GM21423 (cell line): ENCODE measurements at regions not wholly inside any gene's neighbourhood (a gene's known extent, or its start where the extent isn't known, plus 50 kb on each side); places are given as distances from the start of the nearest gene placed in this dataset.
"Not testable (repeated sequence)": the region's sequence is repeated elsewhere in the genome, so short reads cannot be mapped to it uniquely, and the experiment has no call there.

Experiments used
- ATAC-seq: cut with Tn5 transposase; IDR thresholded peaks from one replicate; pipeline ENCODE4 v1.9.1; 2021; ENCODE audit warnings: mild to moderate bottlenecking, moderate library complexity; ENCODE audit not compliant: unreplicated experiment

- no peak for ATAC-seq
These were observed 93.1 kb downstream of the OLIG3 start for GRCh38 chr6:137401088-137401487.

DNA sequence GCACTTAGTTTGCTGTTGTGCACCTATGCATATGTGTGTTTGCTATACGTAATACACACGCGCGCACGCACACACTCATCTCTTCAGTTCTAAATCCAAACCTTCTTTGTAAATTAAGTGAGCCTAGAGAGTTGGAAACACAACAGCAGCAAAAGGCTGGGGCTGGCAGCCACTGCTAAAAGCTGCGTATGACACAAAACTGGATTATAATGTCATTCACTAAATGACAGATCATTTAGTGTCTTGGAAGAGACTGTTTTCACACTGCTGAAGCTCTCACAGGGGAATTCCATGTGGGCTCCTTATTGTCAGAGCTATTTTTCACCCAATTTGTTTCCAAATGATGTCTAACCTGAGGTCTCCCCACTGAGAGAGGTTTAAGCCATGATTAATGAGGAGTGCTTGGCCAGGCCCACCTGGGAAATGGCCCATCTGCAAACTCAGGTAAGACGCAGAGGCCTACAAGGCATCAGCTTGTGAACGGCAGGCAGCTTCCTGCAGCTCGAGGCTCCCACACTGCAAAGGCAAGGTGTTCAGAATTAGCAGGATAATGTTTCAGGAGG, 94.2 kb downstream of the OLIG3 start:
- ATAC-seq = no peak

- ATAC-seq = no peak
These were observed 98.9 kb downstream of the OLIG3 start for GRCh38 chr6:137395316-137395715.

DNA sequence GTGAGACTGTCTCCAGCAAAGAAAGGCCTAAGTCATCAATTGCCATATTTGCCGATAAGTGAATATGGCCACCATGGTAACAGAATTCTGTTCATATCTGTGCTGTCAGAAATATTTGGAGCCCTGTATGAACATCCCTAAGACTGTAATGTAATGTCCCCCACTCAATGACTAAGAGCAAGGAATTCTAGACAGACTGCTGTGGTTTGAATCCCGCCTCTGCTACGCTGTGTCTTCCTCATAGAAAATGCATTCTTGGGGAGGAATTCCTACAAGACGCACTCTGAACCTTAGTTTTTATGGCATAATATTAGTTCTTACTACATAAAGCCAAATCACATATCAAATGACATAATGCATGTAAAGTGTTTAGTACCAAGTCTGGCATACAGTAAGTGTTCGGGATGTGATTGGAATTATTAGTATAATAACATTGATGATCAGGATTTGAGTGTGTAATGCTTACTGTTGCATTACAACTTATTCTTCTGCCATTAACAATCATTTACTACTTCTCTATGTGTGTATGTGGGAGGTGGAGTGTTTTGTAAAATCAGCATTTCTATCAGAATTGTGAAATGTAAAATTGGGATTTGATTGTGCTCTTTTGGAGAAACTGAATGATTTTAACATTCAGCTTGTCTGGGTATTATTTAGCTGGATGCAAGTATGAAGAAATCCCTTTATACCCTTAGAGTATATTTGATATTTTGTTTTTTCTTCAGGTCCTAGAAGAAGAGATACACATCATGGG, 103.0 kb downstream of the OLIG3 start:
- no peak for ATAC-seq

DNA sequence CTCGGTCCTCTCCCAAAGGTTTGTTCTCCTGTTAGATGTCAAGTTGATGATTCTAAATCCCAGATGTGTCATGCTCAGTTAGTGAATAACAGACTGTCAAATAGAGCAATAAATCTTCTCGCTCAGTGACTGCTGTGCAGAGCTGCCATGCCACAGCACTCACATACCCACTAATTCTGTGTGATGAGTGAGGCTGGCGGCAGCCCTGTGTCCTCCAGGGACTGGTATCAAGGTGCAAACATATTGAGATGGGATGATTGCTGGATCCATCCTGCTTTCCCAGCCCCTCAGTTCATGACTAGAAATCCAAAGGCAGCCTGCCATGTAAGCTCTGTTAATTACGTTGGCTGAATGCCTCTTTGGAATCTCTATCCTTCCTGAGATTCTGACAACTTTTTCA, 103.9 kb downstream of the OLIG3 start:
- no peak for ATAC-seq

- no peak for ATAC-seq
These were observed 105.0 kb downstream of the OLIG3 start for GRCh38 chr6:137389150-137389704.

- ATAC-seq = no peak
These were observed 107.0 kb downstream of the OLIG3 start for GRCh38 chr6:137387096-137387764.

GRCh38 chr6:137383287-137383686, 110.9 kb downstream of the OLIG3 start:
- not testable (repeated sequence) for ATAC-seq

- no peak for ATAC-seq
These were observed 116.2 kb downstream of the OLIG3 start for GRCh38 chr6:137378090-137378369.

- ATAC-seq = no peak
These were observed 120.9 kb downstream of the OLIG3 start for GRCh38 chr6:137373296-137373695.

DNA sequence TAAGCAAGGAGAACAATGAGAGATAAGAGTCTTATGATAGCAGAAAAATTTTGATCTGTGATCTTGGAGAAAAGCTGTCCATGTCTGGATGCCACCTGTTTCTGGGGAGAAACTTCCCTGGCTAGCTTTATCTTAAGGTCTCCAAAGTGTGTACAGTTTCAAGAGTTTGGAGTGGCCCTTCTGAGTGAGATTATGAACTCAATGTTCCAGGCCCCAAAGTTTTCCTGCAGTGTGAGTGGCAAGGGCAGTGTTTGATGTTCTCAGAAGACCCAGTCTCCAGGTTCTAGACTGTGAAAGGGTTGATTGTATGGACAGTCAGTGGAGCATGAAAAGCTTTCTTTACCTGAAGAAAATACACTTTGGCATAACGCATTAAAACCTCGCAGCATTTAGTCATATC, 121.7 kb downstream of the OLIG3 start:
- ATAC-seq = no peak

DNA sequence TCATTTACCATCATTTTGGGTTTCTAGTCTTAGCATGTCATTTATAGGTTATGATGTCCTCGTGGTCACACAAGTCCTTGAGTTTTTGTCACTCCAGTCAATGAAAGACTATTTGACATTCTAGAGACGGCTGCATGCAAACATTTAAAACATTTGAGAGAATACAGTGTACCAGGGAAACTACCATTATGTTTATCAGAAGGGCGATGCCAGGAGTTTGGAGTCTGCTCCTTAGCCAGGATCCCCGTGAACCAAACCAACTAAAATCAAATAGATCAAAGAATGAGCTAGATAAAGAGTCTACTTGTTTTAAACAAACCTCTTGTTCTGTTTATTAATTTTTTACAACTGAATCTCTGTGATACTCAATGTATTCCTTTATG, 122.6 kb downstream of the OLIG3 start:
- ATAC-seq = no peak

- peak; percentile 65 for ATAC-seq
These were observed 123.1 kb downstream of the OLIG3 start for GRCh38 chr6:137370871-137371633.

GRCh38 chr6:137369136-137369535, 125.1 kb downstream of the OLIG3 start:
- no peak for ATAC-seq

- no peak for ATAC-seq
These were observed 128.3 kb downstream of the OLIG3 start for GRCh38 chr6:137365707-137366437.

DNA sequence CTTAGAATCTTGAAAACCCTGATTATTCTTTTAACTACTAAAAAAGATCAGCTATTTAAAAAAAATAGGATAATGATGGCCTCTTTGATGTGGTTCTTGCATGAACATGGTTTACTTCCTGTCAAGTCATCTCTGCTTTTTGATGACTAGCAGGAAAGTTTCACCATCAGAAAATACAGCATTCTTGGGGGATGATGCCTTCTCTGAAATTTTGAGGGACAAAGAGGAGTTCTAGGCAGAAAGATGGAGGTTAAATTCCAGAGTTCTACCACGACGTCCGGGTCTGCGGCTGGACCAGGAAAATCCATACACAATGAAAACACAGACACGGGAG, 130.4 kb downstream of the OLIG3 start:
- no peak for ATAC-seq

DNA sequence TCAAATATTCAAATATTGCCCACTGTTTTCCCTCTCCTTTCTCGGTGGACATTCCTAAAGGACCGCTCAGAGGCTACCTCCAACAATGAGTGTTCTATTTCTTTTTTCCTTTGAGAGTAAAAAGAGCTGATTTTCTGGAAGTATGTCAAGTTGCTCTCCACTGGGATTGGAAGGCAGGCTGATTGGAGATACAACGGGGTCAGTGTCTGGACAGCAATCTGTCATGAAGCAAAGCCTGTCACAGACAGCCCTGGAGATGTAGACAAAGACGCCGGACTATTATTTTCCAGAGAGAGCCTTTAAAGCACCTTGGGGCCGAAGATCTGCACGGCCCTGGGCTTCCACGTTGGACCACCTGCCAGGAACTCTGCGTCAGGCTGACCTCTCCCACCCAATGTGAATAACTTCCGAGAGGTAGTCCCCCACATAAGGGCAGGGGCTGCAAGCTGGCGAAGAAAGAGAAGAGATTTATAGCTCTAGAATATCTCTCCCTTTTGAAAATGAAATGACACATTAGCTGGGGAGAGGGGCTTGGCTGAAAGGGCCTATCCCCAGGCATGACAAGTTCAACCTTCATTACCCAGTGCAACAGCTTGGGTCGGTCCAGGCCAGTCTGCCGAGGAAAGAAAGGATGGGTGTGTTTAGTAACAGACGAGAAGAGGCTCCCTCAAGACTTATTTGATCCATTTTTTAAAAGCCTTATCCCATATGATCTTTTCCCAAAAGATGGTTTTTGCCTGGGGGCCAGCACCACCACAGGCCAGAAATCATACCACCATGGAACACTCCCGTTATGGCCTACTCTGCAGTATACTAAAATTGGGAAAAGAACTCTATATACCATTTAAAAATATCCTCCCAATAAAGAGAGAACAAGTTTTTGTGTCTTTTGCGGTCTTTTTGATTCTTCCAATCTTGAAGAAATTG, 131.1 kb downstream of the OLIG3 start:
- no peak for ATAC-seq

- no peak for ATAC-seq
These were observed 132.5 kb downstream of the OLIG3 start for GRCh38 chr6:137361701-137362100.

GRCh38 chr6:137358273-137358672, 135.9 kb downstream of the OLIG3 start:
- ATAC-seq = no peak

DNA sequence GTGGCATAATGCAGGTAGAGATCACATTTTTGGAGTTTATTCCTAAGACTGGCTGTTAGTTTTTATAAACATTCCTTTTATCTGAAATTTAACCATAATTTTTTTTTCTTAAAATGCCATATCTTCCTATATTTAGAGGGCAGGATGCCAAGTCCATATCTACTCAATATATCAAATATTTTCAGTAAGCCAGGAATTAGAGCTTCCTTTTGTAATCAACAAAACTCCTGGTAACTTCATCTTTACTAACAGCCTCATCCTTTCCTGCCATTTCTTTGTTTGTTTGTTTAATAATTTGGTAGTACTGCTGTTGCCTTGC, 136.3 kb downstream of the OLIG3 start:
- ATAC-seq = no peak
